GM21717 (cell line): ENCODE measurements at regions not wholly inside any gene's neighbourhood (a gene's known extent, or its start where the extent isn't known, plus 50 kb on each side); places are given as distances from the start of the nearest gene placed in this dataset.

Experiments
- ATAC-seq: cut with Tn5 transposase; IDR thresholded peaks from one replicate; pipeline ENCODE4 v1.9.1; 2021; ENCODE audit warnings: mild to moderate bottlenecking, moderate library complexity; ENCODE audit not compliant: unreplicated experiment

DNA sequence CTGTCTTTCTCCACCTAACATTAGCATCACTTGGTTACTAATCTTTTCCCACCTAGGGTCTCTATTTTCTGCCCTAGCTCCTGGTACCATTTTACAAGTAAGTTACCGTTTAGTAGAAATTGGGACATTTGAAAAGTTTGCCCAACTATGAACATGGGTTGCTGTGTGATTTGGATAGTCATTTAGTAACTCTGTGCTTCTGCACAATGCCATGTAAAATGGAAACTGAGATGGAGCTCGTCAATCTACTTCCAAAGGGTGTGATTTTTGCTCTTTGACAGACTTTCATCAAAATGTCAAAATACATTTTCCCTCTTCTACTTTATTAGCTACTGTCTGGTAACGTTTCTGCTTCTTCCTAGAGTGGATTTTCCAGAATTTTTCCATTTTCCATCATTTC lies 381.5 kb upstream of the B3GALT2 start:
- ATAC-seq = no peak

DNA sequence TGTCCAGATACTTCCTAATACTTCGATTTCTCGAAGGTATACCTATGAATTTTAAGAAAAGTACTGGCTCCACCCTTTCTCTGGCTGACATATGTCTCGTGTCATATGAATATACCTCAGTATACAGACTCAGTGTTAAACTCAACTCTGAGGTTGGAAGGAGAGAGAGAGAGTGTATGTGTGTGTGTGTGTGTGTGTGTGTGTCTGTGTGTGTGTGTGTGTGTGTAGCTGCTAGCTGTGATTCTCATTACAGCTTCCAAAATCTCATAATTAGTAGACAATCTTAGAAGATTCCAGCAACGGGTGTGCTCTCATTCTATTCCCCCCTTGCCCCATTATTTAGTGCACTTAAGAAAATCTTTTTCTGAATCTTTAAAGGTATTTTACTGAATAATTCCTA lies 380.3 kb upstream of the B3GALT2 start:
- no peak for ATAC-seq

DNA sequence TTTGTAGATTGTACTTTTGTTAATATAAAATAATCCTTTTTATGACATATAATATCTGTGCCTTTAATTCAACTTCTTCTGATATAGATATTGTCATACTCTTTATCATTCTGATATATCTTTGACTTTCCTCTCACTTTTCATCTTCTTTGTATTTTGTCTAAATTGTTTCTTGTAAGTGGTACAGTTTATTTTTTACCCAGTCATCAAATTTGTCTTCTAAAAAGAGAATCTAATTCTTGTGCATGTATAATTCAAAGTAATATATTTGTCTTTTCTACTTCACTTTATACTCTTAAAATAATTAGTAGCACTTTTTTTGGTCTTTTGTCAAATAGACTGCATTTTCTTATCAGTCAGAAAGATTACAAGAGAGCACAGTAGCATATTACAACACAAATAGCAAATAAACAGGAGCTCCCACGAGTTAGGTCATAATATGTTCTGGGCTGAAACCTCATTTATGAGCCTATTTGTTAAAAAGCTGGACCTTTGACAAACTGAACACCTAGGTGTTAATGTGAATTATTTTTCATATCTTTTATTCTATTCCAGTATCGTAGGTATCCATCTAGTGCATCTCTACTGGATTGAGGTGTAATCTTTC lies 379.7 kb upstream of the B3GALT2 start:
- no peak for ATAC-seq

DNA sequence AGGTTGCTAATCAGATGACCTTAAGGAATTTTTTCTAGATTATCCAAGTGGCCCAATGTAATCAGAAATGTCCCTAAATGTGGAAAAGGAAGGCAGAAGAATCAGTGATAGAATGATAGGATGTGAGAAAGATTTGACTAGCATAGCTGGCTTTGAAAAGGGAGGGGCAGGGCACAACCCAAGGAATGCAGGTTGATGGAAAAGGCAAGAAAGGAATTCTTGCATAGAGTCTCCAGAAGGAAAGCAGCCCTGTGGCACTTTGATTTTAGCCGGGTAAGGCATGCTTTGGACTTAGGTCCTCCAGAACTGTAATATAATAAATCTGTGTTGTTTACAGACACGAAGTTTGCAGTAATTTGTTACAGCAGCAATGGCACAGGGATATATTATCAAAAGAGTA lies 375.7 kb upstream of the B3GALT2 start:
- no peak for ATAC-seq

DNA sequence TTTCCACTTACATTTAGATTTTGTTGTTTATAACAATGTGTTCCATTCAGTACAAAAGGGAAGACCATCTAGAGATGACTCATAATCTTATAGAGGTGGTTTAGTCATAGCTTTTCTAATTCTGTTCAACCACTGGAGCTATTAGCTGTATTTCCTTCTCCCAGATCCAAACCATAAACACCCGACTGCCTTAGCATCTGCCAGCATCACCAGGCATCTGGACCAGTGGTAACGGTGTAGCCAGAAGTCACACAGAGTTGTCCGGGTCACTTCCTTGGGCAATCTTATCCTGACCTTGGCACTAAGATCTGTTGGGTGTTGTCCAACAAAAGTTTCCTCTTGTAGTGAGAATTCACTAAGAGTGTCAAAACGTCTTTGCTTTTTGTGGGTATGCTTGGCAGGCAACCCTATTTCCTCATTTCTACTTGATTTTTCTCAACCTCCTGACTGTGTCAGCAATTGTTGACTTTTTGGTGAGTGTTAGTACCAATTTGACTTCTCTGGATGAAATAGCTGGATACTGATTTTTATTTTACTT lies 372.1 kb upstream of the B3GALT2 start:
- no peak for ATAC-seq

DNA sequence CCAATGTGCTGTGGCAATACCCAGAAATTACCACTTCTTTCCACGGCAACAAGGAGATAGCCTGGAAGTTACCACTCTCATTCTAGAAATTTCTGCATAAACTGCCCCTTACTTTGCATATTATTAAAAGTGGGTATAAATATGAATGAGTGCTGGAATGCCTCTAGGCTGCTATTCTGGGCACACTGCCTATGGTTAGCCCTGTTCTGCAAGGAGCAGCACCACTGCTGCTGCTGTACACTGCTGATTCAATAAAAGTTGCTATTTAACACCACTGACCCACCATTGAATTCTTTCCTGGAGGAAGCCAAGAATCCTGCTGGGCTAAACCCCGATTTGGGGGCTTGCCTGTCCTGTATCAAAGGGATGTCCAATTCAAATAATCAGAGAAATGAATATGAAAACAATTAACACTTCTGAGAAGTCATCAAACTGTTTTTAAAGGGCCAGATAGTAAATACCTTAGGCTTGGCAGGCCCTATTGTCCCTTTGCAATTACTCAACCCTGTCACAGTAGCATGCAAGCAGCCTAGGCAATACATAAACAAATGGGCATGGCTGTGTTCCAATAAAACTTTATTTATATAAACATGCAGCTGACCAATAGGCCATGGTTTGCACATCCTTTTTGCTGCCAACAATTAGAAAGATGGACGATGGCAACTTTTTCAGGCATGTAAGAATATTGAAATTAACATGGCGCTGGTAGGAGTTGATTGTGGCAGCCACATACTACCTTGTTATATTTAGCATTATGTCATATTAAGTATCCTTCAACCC lies 369.4 kb upstream of the B3GALT2 start:
- no peak for ATAC-seq

DNA sequence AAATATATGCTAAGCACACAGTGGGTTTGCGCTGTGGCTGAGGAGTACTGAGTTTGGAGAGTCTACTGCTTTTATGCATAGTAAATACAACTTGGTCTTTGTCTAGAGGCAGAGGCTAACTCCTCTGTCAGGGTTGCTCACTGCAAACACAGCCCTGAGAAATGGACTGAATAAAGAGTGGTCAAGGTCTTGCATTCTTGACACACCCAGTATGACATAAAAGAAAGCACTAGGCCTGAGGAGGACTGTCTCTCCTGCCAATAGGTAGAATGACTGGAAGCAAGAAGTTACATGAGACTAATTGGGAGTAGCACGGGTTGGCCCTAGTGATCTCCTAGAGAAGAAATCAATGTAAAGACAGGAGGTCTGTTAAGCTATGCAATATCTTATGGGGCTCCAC lies 367.2 kb upstream of the B3GALT2 start:
- no peak for ATAC-seq

DNA sequence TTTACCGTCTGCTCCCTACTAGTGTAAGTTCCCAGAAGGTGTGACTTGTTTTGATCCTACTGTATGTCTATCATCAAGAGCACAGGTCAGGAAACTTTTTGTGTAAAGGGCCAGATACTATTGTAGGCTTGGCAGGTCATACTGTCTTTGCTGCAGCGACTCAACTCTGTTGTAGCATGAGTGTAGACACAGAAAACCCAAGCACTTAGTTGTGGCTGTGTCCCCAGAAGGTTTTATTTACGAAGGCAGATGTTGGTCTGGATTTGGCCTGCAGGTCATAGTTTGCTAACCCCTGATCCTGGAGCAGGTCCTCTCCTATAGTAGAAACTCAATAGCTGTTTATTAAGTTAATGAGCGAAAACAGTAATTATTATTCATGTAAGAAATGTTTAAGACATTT lies 365.9 kb upstream of the B3GALT2 start:
- no peak for ATAC-seq

DNA sequence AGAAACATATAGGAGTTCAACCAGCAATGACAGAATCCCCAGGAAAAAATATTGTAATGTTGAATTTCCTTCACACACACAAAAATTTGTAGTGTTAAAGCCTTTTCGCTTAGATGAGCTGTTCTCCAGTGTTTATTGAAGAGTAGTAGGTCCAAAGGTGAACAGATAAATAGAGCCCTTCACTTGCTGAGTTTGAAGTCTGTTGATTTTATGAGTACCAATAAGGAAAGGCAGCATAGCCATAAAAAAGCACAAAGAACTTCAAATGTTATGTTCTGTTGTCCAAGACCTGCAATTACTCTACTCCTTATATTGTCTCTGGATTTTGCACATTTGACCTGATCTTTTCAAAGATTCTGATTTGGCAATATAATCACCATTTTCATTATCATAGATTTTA lies 362.7 kb upstream of the B3GALT2 start:
- ATAC-seq = no peak

DNA sequence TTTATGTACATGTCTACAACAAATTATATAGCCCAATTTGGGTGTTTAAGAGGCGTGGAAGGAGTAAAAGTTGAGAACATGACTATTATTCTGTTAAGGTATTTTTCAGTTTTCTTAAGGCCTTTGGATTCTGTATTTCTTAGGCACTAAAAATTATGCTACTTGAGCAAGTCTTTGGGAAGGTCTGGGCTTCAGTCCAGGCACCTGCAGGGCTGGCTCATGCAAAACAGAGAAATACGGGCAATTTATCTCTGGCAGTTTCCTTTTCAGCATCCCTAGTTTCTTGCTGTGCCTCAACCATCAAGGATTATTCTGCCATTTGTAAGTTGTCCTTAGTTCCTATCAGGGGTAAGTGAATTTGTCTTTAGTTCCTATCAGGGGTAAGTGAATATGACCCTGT lies 358.8 kb upstream of the B3GALT2 start:
- ATAC-seq = no peak

DNA sequence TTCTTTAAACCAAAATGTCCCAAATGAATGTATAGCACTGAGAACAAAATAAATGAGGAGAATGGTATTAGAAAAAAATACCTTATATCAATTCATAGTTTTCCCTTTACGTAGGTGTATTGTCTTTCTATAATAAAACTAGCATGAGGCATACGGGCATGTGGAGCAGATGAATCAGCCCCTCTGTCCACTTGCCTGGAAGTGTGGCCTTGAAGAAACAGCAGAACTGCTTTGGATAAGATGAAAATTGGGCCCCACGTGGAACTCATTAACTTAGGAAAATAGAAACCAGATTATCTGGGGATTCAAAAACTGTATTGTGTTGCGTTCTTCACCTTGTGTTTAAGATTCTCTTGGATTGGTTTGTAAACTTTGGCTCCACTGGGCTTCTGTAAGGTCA lies 356.8 kb upstream of the B3GALT2 start:
- no peak for ATAC-seq

DNA sequence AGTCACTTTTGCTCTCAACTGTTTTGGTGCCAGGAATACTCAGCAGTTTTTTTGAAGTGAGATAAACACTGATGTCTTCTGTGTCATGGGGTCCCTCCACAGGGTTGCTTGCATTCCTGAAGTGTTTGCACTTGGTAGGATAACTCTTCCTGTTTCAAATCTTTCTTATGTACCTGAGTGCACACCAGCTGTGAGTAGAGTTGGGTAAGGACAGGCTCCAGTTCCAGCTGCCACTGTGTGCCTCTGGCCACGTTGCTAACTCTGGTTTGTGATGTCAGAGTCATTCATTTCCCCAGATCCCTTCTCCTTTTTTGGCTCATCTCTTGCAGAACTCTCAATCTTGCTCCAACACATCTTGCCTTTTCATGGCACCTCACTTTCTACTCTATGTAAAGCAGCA lies 356.3 kb upstream of the B3GALT2 start:
- ATAC-seq = no peak

DNA sequence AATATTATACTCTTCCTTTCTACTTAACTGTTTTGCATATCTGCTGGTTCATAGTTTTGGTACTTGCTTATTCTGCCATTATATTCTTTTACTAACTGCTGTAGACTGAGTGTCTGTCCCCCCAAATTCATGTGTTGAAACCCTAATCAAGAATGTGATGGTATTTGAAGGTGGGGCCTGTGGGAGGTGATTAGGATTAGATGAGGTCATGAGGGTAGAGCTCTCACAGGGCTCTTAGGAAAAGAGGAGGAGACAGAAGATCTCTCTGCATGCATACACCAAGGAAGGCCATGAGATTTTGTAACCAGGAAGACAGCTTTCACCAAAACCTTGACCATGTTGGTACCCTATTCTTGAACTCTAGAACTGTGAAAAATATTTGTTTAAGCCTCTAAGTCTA lies 354.1 kb upstream of the B3GALT2 start:
- peak; percentile 26 for ATAC-seq

DNA sequence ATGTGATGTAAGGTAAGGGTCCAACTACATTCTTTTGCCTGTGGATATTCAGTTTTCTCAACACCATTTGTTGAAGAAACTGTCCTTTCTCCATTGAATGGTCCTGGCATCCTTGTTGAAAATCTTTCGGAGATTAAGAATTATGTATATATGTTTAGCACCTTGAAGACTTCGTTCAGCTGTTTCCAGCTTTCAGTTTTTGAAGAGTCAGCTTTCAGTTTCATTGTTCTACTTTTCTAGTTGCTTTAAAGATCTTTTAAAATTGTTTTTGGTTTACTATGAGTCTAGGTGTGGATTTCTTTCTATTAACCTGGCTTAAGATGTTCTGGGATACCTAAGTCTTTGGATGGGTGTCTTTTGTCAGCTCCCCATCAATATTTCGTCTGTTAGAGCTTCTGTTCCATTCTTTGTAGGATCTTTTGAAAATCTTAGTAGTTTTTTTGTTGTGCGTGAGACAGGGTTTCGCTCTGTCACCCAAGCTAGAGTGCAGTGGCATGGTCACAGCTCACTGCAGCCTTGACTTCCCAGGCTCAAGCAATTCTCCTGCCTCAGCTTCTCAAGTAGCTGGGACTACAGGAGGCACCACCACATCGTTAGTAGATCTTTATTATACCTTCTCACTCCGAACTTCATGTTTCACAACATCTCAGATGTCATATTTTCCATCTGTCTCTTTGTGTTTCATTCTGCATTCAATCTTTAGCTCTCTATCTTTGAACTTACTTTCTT lies 353.5 kb upstream of the B3GALT2 start:
- ATAC-seq = peak; percentile 68

DNA sequence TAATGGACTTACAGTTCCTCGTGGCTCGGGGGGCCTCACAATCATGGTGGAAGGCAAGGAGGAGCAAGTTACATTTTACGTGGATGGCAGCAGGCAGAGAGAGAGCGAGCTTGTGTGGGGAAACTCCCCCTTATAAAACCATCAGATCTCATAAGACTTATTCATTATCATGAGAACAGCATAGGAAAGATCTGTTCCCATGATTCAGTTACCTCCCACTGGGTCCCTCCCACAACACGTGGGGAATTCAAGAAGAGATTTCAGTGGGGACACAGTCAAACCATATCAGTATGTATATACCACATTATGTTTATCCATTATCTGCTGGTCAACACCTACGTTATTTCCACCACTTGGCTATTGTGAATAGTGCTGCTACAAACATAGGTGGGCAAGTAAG lies 352.3 kb upstream of the B3GALT2 start:
- no peak for ATAC-seq

DNA sequence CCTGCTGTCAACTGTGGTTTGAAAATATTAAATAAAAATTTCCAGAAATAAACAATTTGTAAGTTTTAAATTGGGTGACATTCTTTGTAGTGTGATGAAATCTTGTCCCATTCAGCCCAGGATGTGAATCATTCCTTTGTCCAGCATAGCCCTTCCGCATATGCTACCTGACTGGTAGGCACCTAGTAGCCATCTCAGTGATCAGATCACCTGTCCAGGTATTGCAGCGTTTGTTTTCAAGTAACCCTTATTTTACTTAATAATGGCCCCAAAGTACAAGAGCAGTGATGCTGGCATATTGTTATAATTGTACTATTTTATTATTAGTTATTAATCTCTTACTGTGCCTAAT lies 351.6 kb upstream of the B3GALT2 start:
- ATAC-seq = no peak

DNA sequence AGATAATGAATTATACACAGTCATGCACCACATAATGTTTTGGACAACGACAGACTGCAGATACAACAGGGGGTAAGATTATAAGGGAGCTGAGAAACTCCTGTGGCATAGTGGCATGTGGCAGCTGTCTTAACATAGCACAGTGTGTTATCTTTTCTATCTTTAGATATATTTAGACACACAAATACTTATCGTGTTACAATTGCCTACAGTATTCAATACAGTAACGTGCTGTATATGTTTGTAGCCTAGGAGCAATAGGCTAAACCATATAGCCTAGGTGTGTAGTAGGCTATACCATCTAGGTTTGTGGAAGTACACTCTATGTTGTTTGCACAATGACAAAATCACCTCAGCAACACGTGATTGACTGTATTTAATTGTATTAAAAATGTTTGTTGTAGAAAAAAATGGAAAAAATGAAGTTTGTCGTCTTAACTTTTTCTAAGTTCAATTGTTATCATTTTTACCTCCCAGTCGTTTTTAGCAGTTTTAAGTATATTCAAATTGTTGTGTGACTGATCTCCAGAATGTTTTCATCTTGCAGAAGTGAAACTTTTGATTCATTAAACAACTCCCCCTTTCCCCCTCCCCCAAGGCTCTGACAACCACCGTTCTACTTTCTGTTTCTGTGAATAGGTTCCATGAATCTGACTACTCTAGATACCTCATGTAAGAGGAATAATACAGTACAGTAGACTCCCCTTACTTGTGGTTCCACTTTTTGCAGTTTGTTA lies 351.0 kb upstream of the B3GALT2 start:
- peak; percentile 89 for ATAC-seq

DNA sequence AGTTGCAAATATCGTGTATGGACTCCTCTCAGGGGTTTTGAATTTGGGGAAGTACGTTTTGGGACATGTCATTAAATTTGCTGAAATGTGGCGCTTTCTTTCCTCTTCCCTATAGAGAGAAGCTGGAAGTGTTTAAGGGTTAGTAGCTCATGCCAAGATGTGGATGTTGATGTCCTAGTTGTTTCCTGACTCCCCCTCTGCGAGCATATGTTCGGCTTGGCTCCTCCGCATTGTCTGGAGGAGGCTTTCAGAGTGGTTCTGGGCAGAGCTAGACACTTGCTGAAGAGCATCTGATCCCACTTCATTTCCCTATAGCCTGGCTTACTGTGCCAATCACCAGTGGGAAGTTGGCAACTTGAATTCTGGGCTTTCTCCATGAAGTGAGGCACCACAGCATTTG lies 347.4 kb upstream of the B3GALT2 start:
- ATAC-seq = no peak

DNA sequence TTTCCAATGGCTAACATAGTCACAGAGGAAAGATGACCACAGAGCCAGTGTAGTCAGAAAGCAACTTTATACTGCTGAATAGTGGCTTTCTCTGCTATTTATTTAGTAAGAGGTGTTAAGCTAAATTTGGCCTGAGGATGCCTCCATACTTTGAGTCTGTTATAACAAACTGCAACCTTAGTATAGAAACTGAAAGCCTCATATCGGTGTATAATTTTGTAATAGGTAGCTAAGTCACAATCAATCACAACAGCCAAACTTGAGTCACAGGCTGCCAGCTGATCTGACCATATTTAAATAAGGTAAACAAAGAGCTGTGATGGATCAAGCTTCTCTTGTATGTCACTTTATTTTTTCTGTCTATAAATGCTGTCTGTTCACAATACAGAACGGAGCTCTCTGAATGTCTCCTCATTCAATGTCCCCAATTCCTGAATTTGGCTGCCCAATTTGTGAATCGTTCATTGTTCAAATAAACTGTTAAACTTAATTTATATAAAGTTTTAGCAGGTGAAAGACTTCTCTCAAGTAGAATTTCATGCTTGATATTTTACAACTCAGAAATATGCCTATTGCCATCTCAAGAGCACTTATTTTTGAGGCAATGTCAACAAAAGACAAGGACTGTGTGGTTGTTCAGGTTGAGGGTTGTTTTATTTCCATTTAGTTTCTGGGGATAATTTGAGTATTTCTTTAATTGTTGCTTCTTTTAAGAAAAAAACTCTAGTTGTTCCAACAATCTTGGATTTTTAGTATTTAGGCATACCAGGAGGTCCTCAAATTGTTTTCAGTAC lies 339.7 kb upstream of the B3GALT2 start:
- ATAC-seq = peak; percentile 95

DNA sequence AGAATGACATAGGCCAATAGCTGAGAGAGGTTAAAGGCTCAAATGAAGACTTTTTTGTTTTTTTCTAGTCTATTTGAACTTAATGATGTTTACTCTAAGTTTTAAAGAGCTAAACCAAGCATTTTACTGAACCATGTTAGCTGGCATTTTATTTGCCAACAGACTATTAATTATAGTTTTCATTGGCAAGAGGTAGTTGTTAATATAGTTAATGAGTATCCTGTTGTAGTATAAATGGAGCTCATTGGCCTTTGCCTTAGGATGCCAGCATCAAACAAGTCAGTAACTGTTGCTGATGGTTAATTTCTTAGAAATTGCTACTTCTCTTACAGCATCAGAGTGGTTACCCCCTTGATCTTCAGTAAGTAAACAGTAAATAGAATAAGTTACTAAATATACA lies 339.0 kb upstream of the B3GALT2 start:
- no peak for ATAC-seq

DNA sequence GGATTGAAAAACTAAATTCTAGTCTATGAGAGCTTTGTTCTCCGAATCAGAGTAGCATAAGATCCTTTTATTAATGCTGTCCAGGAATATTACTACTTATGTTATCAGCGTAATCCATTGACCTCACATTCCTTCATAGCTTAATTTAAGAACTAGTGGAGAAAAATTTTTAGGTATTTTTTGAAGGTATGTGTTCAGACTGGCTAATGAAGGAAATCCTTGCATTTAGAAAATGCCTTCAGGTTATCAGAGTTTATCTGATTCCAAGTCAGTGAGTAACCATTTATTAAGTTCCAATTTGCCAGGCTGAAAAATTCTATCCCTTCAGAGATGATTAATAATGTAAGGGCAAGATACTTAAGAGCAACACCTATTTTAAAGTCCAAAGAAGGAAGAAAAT lies 338.2 kb upstream of the B3GALT2 start:
- no peak for ATAC-seq
